PC-3 (cell line): ENCODE measurements at regions not wholly inside any gene's neighbourhood (a gene's known extent, or its start where the extent isn't known, plus 50 kb on each side); places are given as distances from the start of the nearest gene placed in this dataset.
"Not testable (repeated sequence)": the region's sequence is repeated elsewhere in the genome, so short reads cannot be mapped to it uniquely, and the experiment has no call there.

ENCODE experiments used
- EZH2phosphoT487 ChIP-seq: fragments of 300-600 bp; sonication (generic); IDR thresholded peaks from 2 replicates; pipeline ENCODE4 v1.6.1; 2018; ENCODE audit warnings: mild to moderate bottlenecking, antibody characterized with exemption, low read length, borderline replicate concordance
- TF ChIP-seq, protein P1 (sequence below): fragments of 300-600 bp; sonication (generic); conservative IDR thresholded peaks from 2 replicates; pipeline ENCODE4 v1.5.1; 2017; ENCODE audit warnings: antibody characterized with exemption, low read depth, mild to moderate bottlenecking, low read length

DNA sequence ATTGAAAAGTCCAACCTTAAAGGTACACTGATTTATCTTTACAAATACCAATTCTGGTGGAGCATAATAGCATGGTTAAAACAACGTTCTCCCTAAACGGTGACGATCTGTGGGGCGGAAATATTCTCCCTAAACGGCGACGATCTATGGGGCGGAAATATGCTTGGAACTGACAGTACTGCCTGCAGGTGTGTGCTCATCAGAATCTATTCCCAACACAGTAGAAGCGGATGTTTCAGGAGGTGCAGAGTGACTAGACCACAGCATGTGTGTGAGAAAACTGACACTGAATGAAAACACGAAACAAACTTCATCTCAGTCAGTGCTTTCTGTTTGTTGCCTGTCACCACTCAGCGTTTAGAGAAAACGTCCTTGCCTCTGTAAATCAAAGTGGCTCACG, 210.0 kb downstream of the BANP start:
- TF ChIP-seq, protein P1, sequence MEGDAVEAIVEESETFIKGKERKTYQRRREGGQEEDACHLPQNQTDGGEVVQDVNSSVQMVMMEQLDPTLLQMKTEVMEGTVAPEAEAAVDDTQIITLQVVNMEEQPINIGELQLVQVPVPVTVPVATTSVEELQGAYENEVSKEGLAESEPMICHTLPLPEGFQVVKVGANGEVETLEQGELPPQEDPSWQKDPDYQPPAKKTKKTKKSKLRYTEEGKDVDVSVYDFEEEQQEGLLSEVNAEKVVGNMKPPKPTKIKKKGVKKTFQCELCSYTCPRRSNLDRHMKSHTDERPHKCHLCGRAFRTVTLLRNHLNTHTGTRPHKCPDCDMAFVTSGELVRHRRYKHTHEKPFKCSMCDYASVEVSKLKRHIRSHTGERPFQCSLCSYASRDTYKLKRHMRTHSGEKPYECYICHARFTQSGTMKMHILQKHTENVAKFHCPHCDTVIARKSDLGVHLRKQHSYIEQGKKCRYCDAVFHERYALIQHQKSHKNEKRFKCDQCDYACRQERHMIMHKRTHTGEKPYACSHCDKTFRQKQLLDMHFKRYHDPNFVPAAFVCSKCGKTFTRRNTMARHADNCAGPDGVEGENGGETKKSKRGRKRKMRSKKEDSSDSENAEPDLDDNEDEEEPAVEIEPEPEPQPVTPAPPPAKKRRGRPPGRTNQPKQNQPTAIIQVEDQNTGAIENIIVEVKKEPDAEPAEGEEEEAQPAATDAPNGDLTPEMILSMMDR: not testable (repeated sequence)
- TF ChIP-seq EZH2phosphoT487: not testable (repeated sequence)
